Aorta (tissue), 5 donors: ENCODE measurements at regions not wholly inside any gene's neighbourhood (a gene's known extent, or its start where the extent isn't known, plus 50 kb on each side); places are given as distances from the start of the nearest gene placed in this dataset.

Experiments used
- ATAC-seq: fragments of 200-7000 bp; cut with Tn5 transposase; one replicate; pipeline ENCODE4 v1.9.1; 2022; ENCODE audit warnings: moderate library complexity; ENCODE audit not compliant: low FRiP score
- DNase-seq, 2 donors: peaks; one replicate each; pipeline ENCODE4 v3.0.0-alpha.2; 2020
- H3K27ac ChIP-seq, 2 donors: one replicate each; pipeline ENCODE4 v1.5.1; 2013; ENCODE audit warnings: low read length in 2 of 2, mild to moderate bottlenecking in 2 of 2, moderate library complexity in 2 of 2, control low read depth in 1 of 2, inconsistent platforms in 1 of 2, low read depth in 1 of 2
- H3K27me3 ChIP-seq, 2 donors: one replicate each; pipeline ENCODE4 v1.6.1; 2013; ENCODE audit warnings: control low read depth in 1 of 2, low read length in 1 of 2, mild to moderate bottlenecking in 1 of 2, moderate library complexity in 1 of 2; ENCODE audit not compliant: insufficient read depth in 2 of 2, control insufficient read depth in 1 of 2
- H3K36me3 ChIP-seq, 2 donors: one replicate each; pipeline ENCODE4 v1.6.1; 2013; ENCODE audit warnings: control low read depth in 1 of 2, low read length in 1 of 2, mild to moderate bottlenecking in 1 of 2; ENCODE audit not compliant: insufficient read depth in 2 of 2, control insufficient read depth in 1 of 2
- H3K4me1 ChIP-seq, 2 donors: one replicate each; pipeline ENCODE4 v1.6.1; 2013; ENCODE audit warnings: low read length in 2 of 2, control low read depth in 1 of 2, mild to moderate bottlenecking in 1 of 2, moderate library complexity in 1 of 2; ENCODE audit not compliant: insufficient read depth in 2 of 2, control insufficient read depth in 1 of 2
- H3K4me3 ChIP-seq, 2 donors: one replicate each; pipeline ENCODE4 v1.5.1; 2013; ENCODE audit warnings: low read length in 2 of 2, control low read depth in 1 of 2, mild to moderate bottlenecking in 1 of 2
- H3K9me3 ChIP-seq: one replicate; pipeline ENCODE4 v1.6.1; 2013; ENCODE audit warnings: mild to moderate bottlenecking, low read length; ENCODE audit not compliant: control insufficient read depth
- WGBS, 2 donors: extraction: QIAGEN DNeasy Blood & Tissue Kit; methylation state at CpG; one replicate each; pipeline ENCODE4 v1.1.7; 2013; 5-methylcytosine and 5-hydroxymethylcytosine counted together
- intact Hi-C, 2 donors: fragments of 100-400 bp; cut with DNase I; formaldehyde crosslinking; loops; one replicate each; pipeline versions ENCODE4 v1.14.2 to v1.15.0; 2022
- donor health status: healthy with polysubstance abuse.
- donor health status: Bipolar disorder and iron deficiency.
- donor health status: DM: no; HTN: no; CAD: no.
- donor health status: DM: no; HTN: no; CAD: no.
- donor health status: DM: yes; HTN: yes; CAD: no.

GRCh38 chr2:16216558-16216945 is 276.2 kb downstream of the MYCN start:
- ATAC-seq: no peak
- 62 to 67% methylated on average over 11 of the region's 11 CpGs for WGBS, 2 donors
- no peaks in the 10 kb centered on the region for H3K27me3 ChIP-seq
- H3K9me3 ChIP-seq: no peaks in the 10 kb centered on the region
- H3K4me3 ChIP-seq: no peak overlapping the region
- intact Hi-C loops: no loop called here
- H3K27ac ChIP-seq: no peak overlapping the region
- H3K36me3 ChIP-seq: no peaks in the 10 kb centered on the region
- DNase-seq: no peak
- no peaks in the 10 kb centered on the region for H3K4me1 ChIP-seq

GRCh38 chr2:16215902-16216557 is 275.7 kb downstream of the MYCN start:
- 77 to 81% methylated on average over 16 of the region's 16 CpGs for WGBS, 2 donors
- no peaks in the 10 kb centered on the region for H3K9me3 ChIP-seq
- no peaks in the 10 kb centered on the region for H3K27me3 ChIP-seq
- intact Hi-C loops: no loop called here
- DNase-seq (no peak), ATAC-seq (no peak)
- no peaks in the 10 kb centered on the region for H3K36me3 ChIP-seq
- H3K27ac ChIP-seq: no peak overlapping the region
- H3K4me3 ChIP-seq: no peak overlapping the region
- H3K4me1 ChIP-seq: no peaks in the 10 kb centered on the region

DNA sequence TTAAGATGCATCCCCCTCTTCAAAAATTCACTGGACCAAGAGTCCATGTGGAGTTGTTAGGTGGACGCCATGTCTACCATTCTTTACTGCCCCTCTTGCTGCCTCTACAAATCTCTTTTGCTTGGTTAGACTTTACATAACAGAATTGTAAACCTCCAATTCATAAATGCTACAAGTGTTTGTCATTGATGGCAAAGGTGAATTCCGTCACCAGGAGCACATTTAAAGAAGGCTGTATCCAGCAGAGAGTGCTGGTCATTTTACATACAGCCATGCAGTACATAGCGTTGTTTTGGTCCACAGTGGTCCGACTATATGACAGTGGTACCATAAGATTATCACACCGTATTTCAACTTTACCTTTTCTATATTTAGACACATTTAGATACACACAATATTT is 274.5 kb downstream of the MYCN start:
- Histone ChIP-seq H3K27ac (no peak overlapping the region), H3K4me1 (no peaks in the 10 kb centered on the region), H3K36me3 (no peaks in the 10 kb centered on the region), H3K4me3 (no peak overlapping the region), H3K9me3 (no peaks in the 10 kb centered on the region), H3K27me3 (no peaks in the 10 kb centered on the region)
- WGBS, 2 donors: 85 to 89% methylated on average over 5 of the region's 5 CpGs
- DNase-seq (no peak), ATAC-seq (no peak)
- intact Hi-C loops: no loop called here

DNA sequence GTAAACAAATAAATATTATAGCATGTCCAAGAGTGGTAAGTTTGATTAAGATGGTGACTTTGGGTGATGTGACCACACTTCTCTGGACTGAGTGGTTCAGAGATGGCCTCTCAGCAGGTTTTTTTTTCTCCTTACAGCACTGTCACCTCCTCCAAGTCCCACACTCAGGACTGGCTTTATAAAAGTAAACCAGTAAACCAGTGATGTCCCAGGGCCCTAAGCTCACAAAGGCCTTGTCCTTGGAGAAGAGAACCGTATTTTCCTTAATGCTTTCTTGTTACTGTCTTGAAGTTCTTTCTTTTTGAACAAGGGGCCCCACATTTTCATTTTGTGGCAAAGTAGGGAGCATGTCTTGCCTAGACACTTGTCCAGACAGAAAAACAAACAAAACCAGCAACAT is 274.0 kb downstream of the MYCN start:
- Histone ChIP-seq H3K9me3 (no peaks in the 10 kb centered on the region), H3K27ac (no peak overlapping the region)
- intact Hi-C loops: no loop called here

DNA sequence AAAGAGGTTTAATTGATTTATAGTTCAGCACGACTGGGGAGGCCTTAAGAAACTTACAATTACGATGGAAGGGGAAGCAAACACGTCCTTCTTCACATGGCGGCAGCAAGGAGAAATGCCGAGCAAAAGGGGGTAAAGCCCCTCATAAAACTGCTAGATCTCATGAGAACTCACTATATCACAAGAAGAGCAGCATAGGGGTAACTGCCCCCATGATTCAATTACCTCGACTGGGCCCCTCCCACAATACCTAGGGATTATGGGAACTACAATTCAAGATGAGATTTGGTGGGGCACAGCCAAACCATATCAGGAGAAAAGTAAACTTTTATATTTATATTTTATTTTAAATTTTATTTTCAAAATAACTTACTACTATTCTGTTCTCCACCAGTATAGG is 272.0 kb downstream of the MYCN start:
- no peak overlapping the region for H3K27ac ChIP-seq
- H3K36me3 ChIP-seq: no peaks in the 10 kb centered on the region
- H3K4me1 ChIP-seq: no peaks in the 10 kb centered on the region
- H3K9me3 ChIP-seq: no peaks in the 10 kb centered on the region
- 78 to 82% methylated on average over 6 of the region's 6 CpGs for WGBS, 2 donors
- H3K27me3 ChIP-seq: no peaks in the 10 kb centered on the region
- H3K4me3 ChIP-seq: no peak overlapping the region
- ATAC-seq: no peak
- DNase-seq: no peak
- intact Hi-C loops: no loop called here

More for the DNA sequence above, 274.0 kb downstream of the MYCN start:
- no peak overlapping the region for H3K4me3 ChIP-seq
- no peaks in the 10 kb centered on the region for H3K36me3 ChIP-seq
- 82 to 83% methylated on average over 1 of the region's 1 CpG for WGBS, 2 donors
- no peaks in the 10 kb centered on the region for H3K27me3 ChIP-seq
- no peak for ATAC-seq
- no peaks in the 10 kb centered on the region for H3K4me1 ChIP-seq
- DNase-seq: no peak

GRCh38 chr2:16211341-16211740 is 271.0 kb downstream of the MYCN start:
- DNase-seq (no peak), ATAC-seq (no peak)
- H3K9me3 ChIP-seq: no peaks in the 10 kb centered on the region
- no peak overlapping the region for H3K27ac ChIP-seq
- H3K4me3 ChIP-seq: no peak overlapping the region
- H3K27me3 ChIP-seq: no peaks in the 10 kb centered on the region
- no peaks in the 10 kb centered on the region for H3K36me3 ChIP-seq
- intact Hi-C loops: no loop called here
- no peaks in the 10 kb centered on the region for H3K4me1 ChIP-seq
- 70 to 74% methylated on average over 4 of the region's 4 CpGs for WGBS, 2 donors

GRCh38 chr2:16210841-16211240 is 270.5 kb downstream of the MYCN start:
- Histone ChIP-seq H3K27ac (no peak overlapping the region), H3K9me3 (no peaks in the 10 kb centered on the region), H3K27me3 (no peaks in the 10 kb centered on the region), H3K4me1 (no peaks in the 10 kb centered on the region), H3K4me3 (no peak overlapping the region), H3K36me3 (no peaks in the 10 kb centered on the region)
- WGBS, 2 donors: 66% methylated on average over 2 of the region's 2 CpGs
- DNase-seq: no peak
- ATAC-seq: no peak
- intact Hi-C loops: no loop called here

- WGBS, 2 donors: 29 to 35% methylated on average over 1 of the region's 1 CpG
Measured at GRCh38 chr2:16209799-16210198, 269.4 kb downstream of the MYCN start.

DNA sequence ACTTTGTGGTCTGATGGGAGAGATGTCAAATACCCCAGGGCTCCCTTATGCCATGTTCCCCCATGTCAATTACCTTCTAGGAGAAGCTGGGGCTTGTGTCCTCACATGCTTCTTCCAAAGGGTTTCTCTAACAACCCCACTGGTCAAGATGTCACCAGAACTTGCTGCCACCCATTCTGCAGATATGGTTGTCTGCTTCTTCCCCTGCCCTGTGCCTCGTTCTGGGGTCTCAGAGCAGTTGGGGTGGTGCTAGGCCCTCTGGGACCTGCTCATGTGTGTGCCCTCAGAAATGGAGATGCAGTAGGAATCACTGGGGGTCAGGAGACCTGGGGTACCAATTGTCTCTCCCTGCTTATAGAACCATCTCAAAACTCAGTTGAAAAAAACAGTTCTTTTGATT is 268.6 kb downstream of the MYCN start:
- WGBS, 2 donors: 63 to 69% methylated on average over 1 of the region's 1 CpG
- DNase-seq (no peak), ATAC-seq (no peak)
- Histone ChIP-seq H3K4me3 (no peak overlapping the region), H3K9me3 (no peaks in the 10 kb centered on the region), H3K27me3 (no peaks in the 10 kb centered on the region), H3K4me1 (no peaks in the 10 kb centered on the region), H3K36me3 (no peaks in the 10 kb centered on the region), H3K27ac (no peak overlapping the region)
- intact Hi-C loops: no loop called here

More at GRCh38 chr2:16209799-16210198, 269.4 kb downstream of the MYCN start:
- Histone ChIP-seq H3K27me3 (no peaks in the 10 kb centered on the region), H3K36me3 (no peaks in the 10 kb centered on the region), H3K9me3 (no peaks in the 10 kb centered on the region), H3K4me3 (no peak overlapping the region), H3K4me1 (no peaks in the 10 kb centered on the region), H3K27ac (no peak overlapping the region)
- intact Hi-C loops: no loop called here
- no peak for DNase-seq
- no peak for ATAC-seq
